ENCODE measurements at regions not wholly inside any gene's neighbourhood (a gene's known extent, or its start where the extent isn't known, plus 50 kb on each side); places are given as distances from the start of the nearest gene placed in this dataset.

DNA sequence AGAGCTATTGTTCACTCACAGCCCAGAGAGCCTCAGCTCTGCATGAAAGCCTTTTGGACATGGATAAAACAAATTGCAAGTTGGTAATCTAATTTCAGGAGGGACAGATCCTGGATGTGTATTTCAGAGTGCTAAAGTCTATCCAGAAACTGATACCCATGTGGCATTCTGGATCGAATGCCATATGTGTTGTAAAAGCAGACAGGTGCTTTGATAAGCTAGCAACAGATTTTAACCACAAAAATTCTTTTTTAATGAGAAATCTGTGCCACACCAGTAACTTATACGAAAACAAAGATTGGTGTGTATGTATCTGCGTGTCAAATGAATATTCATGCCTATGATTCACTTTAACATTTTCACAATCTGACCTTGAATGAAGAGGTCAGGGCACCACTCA, 936.6 kb upstream of the MAP3K7 start:
- Histone ChIP-seq H3K4me3 (no peak overlapping the region), H3K27me3 (ENCODE audit: low read depth) (no peaks in the 10 kb centered on the region), H3K9me3 (no peaks in the 10 kb centered on the region), H3K27ac (no peak overlapping the region), H3K4me1 (no peaks in the 10 kb centered on the region), H3K36me3 (no peaks in the 10 kb centered on the region)
- intact Hi-C loops (cut with DNase I): no loop called here
- ATAC-seq (no peak), DNase-seq (no peak)
- TF ChIP-seq, protein P1, sequence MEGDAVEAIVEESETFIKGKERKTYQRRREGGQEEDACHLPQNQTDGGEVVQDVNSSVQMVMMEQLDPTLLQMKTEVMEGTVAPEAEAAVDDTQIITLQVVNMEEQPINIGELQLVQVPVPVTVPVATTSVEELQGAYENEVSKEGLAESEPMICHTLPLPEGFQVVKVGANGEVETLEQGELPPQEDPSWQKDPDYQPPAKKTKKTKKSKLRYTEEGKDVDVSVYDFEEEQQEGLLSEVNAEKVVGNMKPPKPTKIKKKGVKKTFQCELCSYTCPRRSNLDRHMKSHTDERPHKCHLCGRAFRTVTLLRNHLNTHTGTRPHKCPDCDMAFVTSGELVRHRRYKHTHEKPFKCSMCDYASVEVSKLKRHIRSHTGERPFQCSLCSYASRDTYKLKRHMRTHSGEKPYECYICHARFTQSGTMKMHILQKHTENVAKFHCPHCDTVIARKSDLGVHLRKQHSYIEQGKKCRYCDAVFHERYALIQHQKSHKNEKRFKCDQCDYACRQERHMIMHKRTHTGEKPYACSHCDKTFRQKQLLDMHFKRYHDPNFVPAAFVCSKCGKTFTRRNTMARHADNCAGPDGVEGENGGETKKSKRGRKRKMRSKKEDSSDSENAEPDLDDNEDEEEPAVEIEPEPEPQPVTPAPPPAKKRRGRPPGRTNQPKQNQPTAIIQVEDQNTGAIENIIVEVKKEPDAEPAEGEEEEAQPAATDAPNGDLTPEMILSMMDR (IDR thresholded peaks at IDR 0.05): no peak

DNA sequence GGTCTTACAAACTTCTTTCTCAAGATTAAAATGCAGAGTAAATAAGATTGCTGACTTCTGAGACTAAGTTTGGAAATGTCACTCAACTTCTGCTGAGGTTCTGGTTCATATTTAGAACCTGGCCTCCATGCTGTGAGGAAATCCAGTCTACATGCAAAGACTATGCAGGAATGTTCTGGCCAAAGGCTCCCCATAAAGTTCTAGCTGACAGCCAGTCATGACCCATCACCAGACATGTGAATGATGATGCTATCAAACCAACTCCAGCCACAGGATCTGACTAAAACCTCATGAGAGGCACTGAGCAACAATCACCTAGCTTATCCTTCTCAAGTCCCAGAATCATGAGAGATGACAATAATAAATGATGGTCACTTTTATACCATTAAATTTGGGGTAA, 935.1 kb upstream of the MAP3K7 start:
- H3K27ac ChIP-seq: no peak overlapping the region
- no peaks in the 10 kb centered on the region for H3K27me3 ChIP-seq (ENCODE audit: low read depth)
- no peaks in the 10 kb centered on the region for H3K4me1 ChIP-seq
- H3K4me3 ChIP-seq: no peak overlapping the region
- DNase-seq (no peak), ATAC-seq (no peak)
- H3K36me3 ChIP-seq: no peaks in the 10 kb centered on the region
- intact Hi-C loops (cut with DNase I): no loop called here
- TF ChIP-seq, protein P1 (IDR thresholded peaks at IDR 0.05): no peak
- no peaks in the 10 kb centered on the region for H3K9me3 ChIP-seq

DNA sequence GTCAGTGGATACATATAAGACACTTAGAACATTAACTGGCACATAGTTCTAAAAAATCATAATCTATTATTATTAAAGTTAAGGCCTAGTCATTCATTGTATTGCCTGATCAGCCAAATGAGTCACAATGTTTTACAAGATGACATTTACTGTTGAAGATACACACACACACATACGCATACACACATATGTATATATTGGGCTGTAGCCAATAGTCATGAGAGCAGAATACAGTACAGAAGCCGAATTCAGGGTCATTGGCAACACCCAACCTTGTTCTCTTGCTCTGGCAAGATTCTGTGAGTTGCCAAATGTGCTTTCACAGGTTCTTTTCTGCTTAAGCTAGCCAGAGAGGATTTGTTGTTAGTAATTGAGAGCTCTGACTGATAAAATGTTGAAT, 922.8 kb upstream of the MAP3K7 start:
- no peak for ATAC-seq
- H3K27ac ChIP-seq: no peak overlapping the region
- H3K4me1 ChIP-seq: no peaks in the 10 kb centered on the region
- TF ChIP-seq, protein P1 (IDR thresholded peaks at IDR 0.05): no peak
- no peaks in the 10 kb centered on the region for H3K27me3 ChIP-seq (ENCODE audit: low read depth)
- no peaks in the 10 kb centered on the region for H3K9me3 ChIP-seq
- no peak overlapping the region for H3K4me3 ChIP-seq
- H3K36me3 ChIP-seq: no peaks in the 10 kb centered on the region
- intact Hi-C loops (cut with DNase I): no loop called here
- no peak for DNase-seq

DNA sequence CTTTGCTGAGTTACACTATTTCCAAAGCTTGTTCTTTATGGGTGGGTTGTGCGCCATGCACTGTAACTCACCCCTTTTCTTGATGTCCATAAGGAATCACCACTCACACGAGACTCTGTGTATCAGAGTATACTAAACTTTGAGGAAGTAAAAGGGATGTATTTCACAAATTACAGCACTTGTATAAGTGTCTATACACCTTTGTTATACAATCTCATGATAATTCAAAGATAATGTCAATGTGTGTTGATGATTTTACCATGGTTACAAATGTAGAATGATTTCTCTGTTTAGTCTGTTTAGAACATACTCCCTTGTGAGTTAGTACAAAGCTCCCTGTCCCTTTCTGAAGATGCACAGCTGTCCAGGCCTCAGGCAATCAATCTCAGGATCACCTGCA, 922.2 kb upstream of the MAP3K7 start:
- intact Hi-C loops (cut with DNase I): no loop called here
- H3K36me3 ChIP-seq: no peaks in the 10 kb centered on the region
- no peaks in the 10 kb centered on the region for H3K4me1 ChIP-seq
- no peaks in the 10 kb centered on the region for H3K9me3 ChIP-seq
- TF ChIP-seq, protein P1 (IDR thresholded peaks at IDR 0.05): no peak
- DNase-seq: no peak
- H3K27me3 ChIP-seq (ENCODE audit: low read depth): no peaks in the 10 kb centered on the region
- no peak overlapping the region for H3K4me3 ChIP-seq
- H3K27ac ChIP-seq: no peak overlapping the region
- ATAC-seq: no peak

DNA sequence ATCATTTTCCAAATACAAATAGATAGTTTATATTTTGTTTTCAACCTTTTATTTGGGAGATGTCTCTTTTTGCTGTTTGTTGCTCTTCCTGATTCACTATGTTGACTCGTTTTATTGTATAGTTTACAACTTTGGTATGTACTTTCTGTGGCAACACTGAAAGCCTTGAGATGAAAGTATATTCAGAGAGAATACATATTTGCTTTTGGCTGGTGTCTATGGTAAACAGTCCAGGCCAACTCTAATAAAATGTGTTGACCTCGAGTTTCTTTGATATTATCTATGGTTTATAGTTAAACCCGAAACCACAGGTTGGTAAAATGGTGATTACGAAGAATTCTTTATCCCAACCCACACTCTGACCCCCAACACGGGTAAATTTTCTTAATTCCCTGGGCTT, 919.6 kb upstream of the MAP3K7 start:
- ATAC-seq (no peak), DNase-seq (no peak)
- intact Hi-C loops (cut with DNase I): no loop called here
- TF ChIP-seq, protein P1 (IDR thresholded peaks at IDR 0.05): no peak
- Histone ChIP-seq H3K9me3 (no peaks in the 10 kb centered on the region), H3K4me1 (no peaks in the 10 kb centered on the region), H3K4me3 (no peak overlapping the region), H3K27me3 (ENCODE audit: low read depth) (no peaks in the 10 kb centered on the region), H3K36me3 (no peaks in the 10 kb centered on the region), H3K27ac (no peak overlapping the region)

DNA sequence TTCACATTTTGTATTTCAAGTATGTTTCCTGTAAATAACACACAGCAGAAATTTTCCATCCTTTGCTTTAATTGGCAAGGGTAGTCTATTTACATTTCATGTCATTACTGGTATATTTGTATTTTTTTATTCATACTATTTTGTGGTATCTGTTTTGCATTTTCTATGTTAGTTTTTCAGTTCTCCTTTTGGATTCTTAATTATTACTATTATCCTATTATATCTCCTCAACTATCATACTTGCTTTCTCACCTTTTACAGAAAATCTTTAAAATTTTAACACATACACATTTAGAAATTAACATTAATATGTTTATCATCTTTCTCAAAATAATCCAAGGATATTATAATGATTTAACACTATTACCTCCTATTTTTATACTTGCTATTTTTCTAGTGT, 918.3 kb upstream of the MAP3K7 start:
- no peaks in the 10 kb centered on the region for H3K36me3 ChIP-seq
- no peak overlapping the region for H3K4me3 ChIP-seq
- no peak for DNase-seq
- no peak overlapping the region for H3K27ac ChIP-seq
- no peaks in the 10 kb centered on the region for H3K27me3 ChIP-seq (ENCODE audit: low read depth)
- intact Hi-C loops (cut with DNase I): no loop called here
- TF ChIP-seq, protein P1 (IDR thresholded peaks at IDR 0.05): no peak
- ATAC-seq: no peak
- H3K4me1 ChIP-seq: no peaks in the 10 kb centered on the region
- H3K9me3 ChIP-seq: no peaks in the 10 kb centered on the region

Measured in lower lobe of right lung (tissue), 2 donors.